HepG2 (cell line): ENCODE measurements at regions not wholly inside any gene's neighbourhood (a gene's known extent, or its start where the extent isn't known, plus 50 kb on each side); places are given as distances from the start of the nearest gene placed in this dataset.

Experiments used
- CHD2 ChIP-seq: IDR thresholded peaks from 2 replicates; pipeline ENCODE4 v1.6.1; 2011; ENCODE audit warnings: low read depth, low read length, improper control_type of control experiment
- FOXA1 ChIP-seq, 2 experiments: fragments of 450-650 bp in 1 of 2; sonication (generic) in 1 of 2; formaldehyde crosslinking in 1 of 2; IDR thresholded peaks; 2 replicates each; pipeline versions ENCODE4 v1.4.0 to v1.6.1; 2016 to 2020; ENCODE audit warnings: missing genetic modification reagents in 1 of 2
- SMC3 ChIP-seq: IDR thresholded peaks from 2 replicates; pipeline ENCODE4 v1.6.1; 2011; ENCODE audit warnings: low read length, improper control_type of control experiment
- ZBTB7A ChIP-seq: sonication (generic); formaldehyde crosslinking; IDR thresholded peaks from 2 replicates; pipeline ENCODE4 v1.8.0; 2022; ENCODE audit warnings: mild to moderate bottlenecking, missing genetic modification reagents
- ZNF17 ChIP-seq: sonication (generic); formaldehyde crosslinking; IDR thresholded peaks from 2 replicates; pipeline ENCODE4 v1.5.0; 2020; ENCODE audit warnings: mild to moderate bottlenecking, missing genetic modification reagents
- ZNF446 ChIP-seq: sonication (generic); formaldehyde crosslinking; IDR thresholded peaks from 2 replicates; pipeline ENCODE4 v1.5.0; 2020; ENCODE audit warnings: mild to moderate bottlenecking, missing genetic modification reagents
- ZNF747 ChIP-seq: sonication (generic); formaldehyde crosslinking; IDR thresholded peaks from 2 replicates; pipeline ENCODE4 v1.8.1; 2023; ENCODE audit warnings: missing genetic modification reagents, mild to moderate bottlenecking, borderline replicate concordance
- TF ChIP-seq, protein P1 (sequence below): sonication (generic); formaldehyde crosslinking; IDR thresholded peaks from 2 replicates; pipeline ENCODE4 v1.4.0; 2020; ENCODE audit warnings: missing genetic modification reagents
- TF ChIP-seq, protein P2 (sequence below): IDR thresholded peaks from 2 replicates; pipeline ENCODE4 v1.6.1; 2016; ENCODE audit warnings: low read depth, borderline replicate concordance

DNA sequence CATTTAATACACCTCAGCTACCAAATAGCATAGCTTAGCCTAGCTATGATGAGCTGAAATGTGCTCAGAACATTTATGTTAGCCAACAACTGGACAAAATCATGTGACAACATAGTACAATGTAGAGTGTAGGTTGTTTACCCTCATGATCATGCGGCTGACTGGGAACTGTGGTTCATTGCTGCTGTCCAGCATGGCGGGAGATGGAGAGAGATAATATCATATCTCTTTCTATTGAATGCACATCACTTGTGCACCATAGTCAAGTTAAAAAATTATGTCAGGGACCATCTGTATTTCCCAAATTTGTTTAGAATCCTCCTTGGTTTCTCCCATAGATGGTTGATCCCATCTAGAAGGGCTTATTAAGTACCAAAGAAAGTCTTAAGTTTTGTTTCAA is 151.1 kb upstream of the ELL2 start:
- no peak for TF ChIP-seq ZBTB7A (CRISPR knock-in tag)
- TF ChIP-seq, protein P1, sequence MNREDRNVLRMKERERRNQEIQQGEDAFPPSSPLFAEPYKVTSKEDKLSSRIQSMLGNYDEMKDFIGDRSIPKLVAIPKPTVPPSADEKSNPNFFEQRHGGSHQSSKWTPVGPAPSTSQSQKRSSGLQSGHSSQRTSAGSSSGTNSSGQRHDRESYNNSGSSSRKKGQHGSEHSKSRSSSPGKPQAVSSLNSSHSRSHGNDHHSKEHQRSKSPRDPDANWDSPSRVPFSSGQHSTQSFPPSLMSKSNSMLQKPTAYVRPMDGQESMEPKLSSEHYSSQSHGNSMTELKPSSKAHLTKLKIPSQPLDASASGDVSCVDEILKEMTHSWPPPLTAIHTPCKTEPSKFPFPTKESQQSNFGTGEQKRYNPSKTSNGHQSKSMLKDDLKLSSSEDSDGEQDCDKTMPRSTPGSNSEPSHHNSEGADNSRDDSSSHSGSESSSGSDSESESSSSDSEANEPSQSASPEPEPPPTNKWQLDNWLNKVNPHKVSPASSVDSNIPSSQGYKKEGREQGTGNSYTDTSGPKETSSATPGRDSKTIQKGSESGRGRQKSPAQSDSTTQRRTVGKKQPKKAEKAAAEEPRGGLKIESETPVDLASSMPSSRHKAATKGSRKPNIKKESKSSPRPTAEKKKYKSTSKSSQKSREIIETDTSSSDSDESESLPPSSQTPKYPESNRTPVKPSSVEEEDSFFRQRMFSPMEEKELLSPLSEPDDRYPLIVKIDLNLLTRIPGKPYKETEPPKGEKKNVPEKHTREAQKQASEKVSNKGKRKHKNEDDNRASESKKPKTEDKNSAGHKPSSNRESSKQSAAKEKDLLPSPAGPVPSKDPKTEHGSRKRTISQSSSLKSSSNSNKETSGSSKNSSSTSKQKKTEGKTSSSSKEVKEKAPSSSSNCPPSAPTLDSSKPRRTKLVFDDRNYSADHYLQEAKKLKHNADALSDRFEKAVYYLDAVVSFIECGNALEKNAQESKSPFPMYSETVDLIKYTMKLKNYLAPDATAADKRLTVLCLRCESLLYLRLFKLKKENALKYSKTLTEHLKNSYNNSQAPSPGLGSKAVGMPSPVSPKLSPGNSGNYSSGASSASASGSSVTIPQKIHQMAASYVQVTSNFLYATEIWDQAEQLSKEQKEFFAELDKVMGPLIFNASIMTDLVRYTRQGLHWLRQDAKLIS (CRISPR knock-in tag) = no peak
- TF ChIP-seq, protein P2, sequence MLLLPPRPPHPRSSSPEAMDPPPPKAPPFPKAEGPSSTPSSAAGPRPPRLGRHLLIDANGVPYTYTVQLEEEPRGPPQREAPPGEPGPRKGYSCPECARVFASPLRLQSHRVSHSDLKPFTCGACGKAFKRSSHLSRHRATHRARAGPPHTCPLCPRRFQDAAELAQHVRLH = no peak
- TF ChIP-seq FOXA1 (IDR thresholded peaks at IDR 0.05) = no peak
- TF ChIP-seq FOXA1 (CRISPR knock-in tag; IDR thresholded peaks at IDR 0.05) = no peak
- no peak for TF ChIP-seq ZNF17 (CRISPR knock-in tag)
- no peak for TF ChIP-seq ZNF446 (CRISPR knock-in tag)
- TF ChIP-seq CHD2 = no peak
- no peak for TF ChIP-seq SMC3
- no peak for TF ChIP-seq ZNF747 (CRISPR knock-in tag)
